GM23248 (cell line): ENCODE measurements at regions not wholly inside any gene's neighbourhood (a gene's known extent, or its start where the extent isn't known, plus 50 kb on each side); places are given as distances from the start of the nearest gene placed in this dataset.
"Not testable (repeated sequence)": the region's sequence is repeated elsewhere in the genome, so short reads cannot be mapped to it uniquely, and the experiment has no call there.

Experiments
- EZH2 ChIP-seq: fragments of 200-600 bp; sonication (generic); IDR thresholded peaks from 2 replicates; pipeline ENCODE4 v1.6.1; 2018; ENCODE audit warnings: antibody characterized with exemption, mild to moderate bottlenecking; ENCODE audit not compliant: insufficient read depth, poor library complexity, severe bottlenecking
- EZH2phosphoT487 ChIP-seq: fragments of 200-600 bp; sonication (generic); IDR thresholded peaks from 2 replicates; pipeline ENCODE4 v1.6.1; 2018; ENCODE audit warnings: antibody characterized with exemption, moderate library complexity, mild to moderate bottlenecking, low read depth; ENCODE audit not compliant: insufficient read depth

- not testable (repeated sequence) for TF ChIP-seq EZH2, EZH2phosphoT487
These were observed 5414.5 kb upstream of the TPTE start for GRCh38 chr21:5106767-5107464.
